ENCODE measurements at regions not wholly inside any gene's neighbourhood (a gene's known extent, or its start where the extent isn't known, plus 50 kb on each side); places are given as distances from the start of the nearest gene placed in this dataset.
"Not testable (repeated sequence)": the region's sequence is repeated elsewhere in the genome, so short reads cannot be mapped to it uniquely, and the experiment has no call there.

DNA sequence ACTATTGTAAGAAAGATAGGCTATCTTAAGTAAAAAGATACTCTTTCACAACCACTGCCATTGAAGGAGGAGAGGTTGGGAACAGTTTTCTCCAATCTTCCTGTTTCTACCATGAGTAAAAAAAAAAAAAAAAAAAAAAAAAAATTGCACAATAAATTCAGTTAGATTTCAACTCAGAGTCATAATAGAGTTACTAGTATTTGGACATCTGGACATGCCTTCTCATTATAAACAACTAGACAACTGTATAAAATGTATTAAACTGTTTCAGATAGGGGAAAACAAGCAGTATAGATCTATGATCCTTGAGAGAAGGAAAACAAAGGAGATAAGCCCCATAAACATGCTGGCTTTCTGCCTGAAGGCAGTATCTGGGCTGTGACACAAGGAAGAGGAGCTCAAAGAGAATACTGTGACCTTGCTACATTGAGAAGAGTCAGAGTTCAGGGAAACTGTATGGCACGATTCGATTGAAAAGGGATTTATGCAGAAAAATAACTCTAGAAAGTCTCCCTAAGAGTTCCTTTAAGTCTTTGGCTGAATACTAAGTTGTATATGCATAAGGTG, 249.2 kb upstream of the POU5F2 start:
- Histone ChIP-seq H3K9ac (ENCODE audit: low read depth, low read length) (no peak overlapping the region; the same call in 1 of the 2 replicates), H2AK9ac (replicated peaks; ENCODE audit: low read depth, low read length, poor library complexity) (no peak overlapping the region), H3K56ac (ENCODE audit: extremely low read depth, insufficient read depth, low read length) (no peak overlapping the region), H2AK5ac (ENCODE audit: low read depth, low read length) (no peak overlapping the region), H3K27ac (ENCODE audit: insufficient read depth, low read length) (peak overlapping the region; percentile 83; the same call in 1 of the 2 replicates), H2BK20ac (ENCODE audit: low read depth, low read length) (no peak overlapping the region), H2AFZ (replicated peaks; ENCODE audit: low read length, poor library complexity) (no peak overlapping the region), H4K20me1 (ENCODE audit: insufficient read depth, low read length) (no peaks in the 10 kb centered on the region), H3K79me1 (ENCODE audit: low read depth in 1 of 2, low read length in 2 of 2) (peaks cover 0 to 5% of the 10 kb centered on the region in 2 experiments; a peak in 1 of 4 replicates), H3K4ac (ENCODE audit: low read depth, low read length) (no peak overlapping the region), H3K14ac (replicated peaks; ENCODE audit: low read depth, low read length) (no peak overlapping the region), H3K23ac (ENCODE audit: low read depth, low read length) (no peak overlapping the region), H4K91ac (ENCODE audit: insufficient read depth, low read depth, low read length) (no peak overlapping the region), H3K4me2 (ENCODE audit: low read depth, low read length) (peak overlapping the region; percentile 62), H3K27me3 (ENCODE audit: control insufficient read depth, insufficient read depth, low read length) (no peaks in the 10 kb centered on the region), H4K5ac (ENCODE audit: low read depth, low read length) (peak overlapping the region; percentile 68; the same call in 1 of the 2 replicates), H3K4me3 (ENCODE audit: insufficient read depth, low read depth, low read length) (no peak overlapping the region), H2BK15ac (ENCODE audit: low read depth, low read length) (no peak overlapping the region), H3K36me3 (ENCODE audit: control insufficient read depth, insufficient read depth, low read length) (no peaks in the 10 kb centered on the region), H3K18ac (ENCODE audit: low read depth, low read length) (peak overlapping the region; percentile 75; the same call in 1 of the 2 replicates), H2BK5ac (ENCODE audit: low read depth, low read length, poor library complexity, severe bottlenecking) (no peak overlapping the region), H4K8ac (ENCODE audit: low read depth in 2 of 2, low read length in 2 of 2) (no peak overlapping the region), H2BK120ac (ENCODE audit: low read depth, low read length) (no peak overlapping the region), H3K4me1 (ENCODE audit: control insufficient read depth, insufficient read depth, low read length) (peaks cover 2% of the 10 kb centered on the region; the same call in 1 of the 2 replicates), H3K9me1 (ENCODE audit: insufficient read depth, low read length) (no peaks in the 10 kb centered on the region), H3K9me3 (ENCODE audit: control insufficient read depth, insufficient read depth, low read length) (no peaks in the 10 kb centered on the region)
- WGBS, 2 experiments (ENCODE audit: extremely low coverage in 2 of 2, insufficient read length in 1 of 2): no CpG with 5 or more reads among the region's 2 CpGs
- in situ Hi-C loops (cut with MboI; ENCODE audit: low sequenced_read_pairs): no loop called here
- ATAC-seq (ENCODE audit: low read depth) (peak; percentile 27; the same call in 1 of the 2 replicates), DNase-seq (peak; percentile 2)
- CTCF ChIA-PET: interaction anchor here (0.6 to 0.7 kb wide), 2 partner anchors 103 to 1796 kb away, joined by 3 read pairs; no protein-coding TSS in a partner anchor
- intact Hi-C loops (cut with micrococcal nuclease): no loop called here
- POLR2A ChIA-PET (ENCODE audit: unreplicated experiment): no interaction called here
- BruUV-seq (replicated peaks): no TSS peak
- TF ChIP-seq RCOR1 (IDR thresholded peaks at IDR 0.05; ENCODE audit: insufficient replicate concordance, low read length) (no peak), FOS (IDR thresholded peaks at IDR 0.05; ENCODE audit: low read depth, low read length) (no peak), MAZ (IDR thresholded peaks at IDR 0.05; ENCODE audit: borderline replicate concordance, low read depth, low read length) (no peak), CEBPB (IDR thresholded peaks at IDR 0.05; ENCODE audit: low read depth, low read length) (no peak), BHLHE40 (IDR thresholded peaks at IDR 0.05; ENCODE audit: low read depth, low read length) (no peak), USF2 (IDR thresholded peaks at IDR 0.05; ENCODE audit: low read depth, low read length) (no peak)
- dilution Hi-C loops (cut with HindIII; ENCODE audit: low sequenced_read_pairs, unreplicated experiment): no loop called here

GRCh38 chr5:93985940-93986570, 244.7 kb upstream of the POU5F2 start:
- H4K20me1 ChIP-seq (ENCODE audit: insufficient read depth, low read length); H2AFZ ChIP-seq (replicated peaks; ENCODE audit: low read length, poor library complexity); DNase-seq; BruUV-seq (replicated peaks); H3K14ac ChIP-seq (replicated peaks; ENCODE audit: low read depth, low read length); H4K8ac ChIP-seq (ENCODE audit: low read depth in 2 of 2, low read length in 2 of 2); H2BK15ac ChIP-seq (ENCODE audit: low read depth, low read length); H2BK5ac ChIP-seq (ENCODE audit: low read depth, low read length, poor library complexity, severe bottlenecking); H3K27me3 ChIP-seq (ENCODE audit: control insufficient read depth, insufficient read depth, low read length); H4K91ac ChIP-seq (ENCODE audit: insufficient read depth, low read depth, low read length); ATAC-seq (ENCODE audit: low read depth); CTCF ChIA-PET; H2BK20ac ChIP-seq (ENCODE audit: low read depth, low read length); H4K5ac ChIP-seq (ENCODE audit: low read depth, low read length); H3K56ac ChIP-seq (ENCODE audit: extremely low read depth, insufficient read depth, low read length); H3K9me3 ChIP-seq (ENCODE audit: control insufficient read depth, insufficient read depth, low read length); H3K79me1 ChIP-seq (ENCODE audit: low read depth in 1 of 2, low read length in 2 of 2); in situ Hi-C loops (cut with MboI; ENCODE audit: low sequenced_read_pairs); H2BK120ac ChIP-seq (ENCODE audit: low read depth, low read length); H3K4me3 ChIP-seq (ENCODE audit: insufficient read depth, low read depth, low read length); H3K9me1 ChIP-seq (ENCODE audit: insufficient read depth, low read length); H2AK9ac ChIP-seq (replicated peaks; ENCODE audit: low read depth, low read length, poor library complexity); H3K36me3 ChIP-seq (ENCODE audit: control insufficient read depth, insufficient read depth, low read length); H3K18ac ChIP-seq (ENCODE audit: low read depth, low read length); H3K4me1 ChIP-seq (ENCODE audit: control insufficient read depth, insufficient read depth, low read length); POLR2A ChIA-PET (ENCODE audit: unreplicated experiment); H3K23ac ChIP-seq (ENCODE audit: low read depth, low read length); H3K4me2 ChIP-seq (ENCODE audit: low read depth, low read length); dilution Hi-C loops (cut with HindIII; ENCODE audit: low sequenced_read_pairs, unreplicated experiment); H3K27ac ChIP-seq (ENCODE audit: insufficient read depth, low read length); H3K4ac ChIP-seq (ENCODE audit: low read depth, low read length); H2AK5ac ChIP-seq (ENCODE audit: low read depth, low read length); intact Hi-C loops (cut with micrococcal nuclease); H3K9ac ChIP-seq (ENCODE audit: low read depth, low read length): not testable (repeated sequence)
- WGBS, 2 experiments (ENCODE audit: extremely low coverage in 2 of 2, insufficient read length in 1 of 2): 100% methylated on average over 1 of the region's 45 CpGs; no CpG with 5 or more reads in 1 of the 2 experiments
